ENCODE measurements at regions not wholly inside any gene's neighbourhood (a gene's known extent, or its start where the extent isn't known, plus 50 kb on each side); places are given as distances from the start of the nearest gene placed in this dataset.

DNA sequence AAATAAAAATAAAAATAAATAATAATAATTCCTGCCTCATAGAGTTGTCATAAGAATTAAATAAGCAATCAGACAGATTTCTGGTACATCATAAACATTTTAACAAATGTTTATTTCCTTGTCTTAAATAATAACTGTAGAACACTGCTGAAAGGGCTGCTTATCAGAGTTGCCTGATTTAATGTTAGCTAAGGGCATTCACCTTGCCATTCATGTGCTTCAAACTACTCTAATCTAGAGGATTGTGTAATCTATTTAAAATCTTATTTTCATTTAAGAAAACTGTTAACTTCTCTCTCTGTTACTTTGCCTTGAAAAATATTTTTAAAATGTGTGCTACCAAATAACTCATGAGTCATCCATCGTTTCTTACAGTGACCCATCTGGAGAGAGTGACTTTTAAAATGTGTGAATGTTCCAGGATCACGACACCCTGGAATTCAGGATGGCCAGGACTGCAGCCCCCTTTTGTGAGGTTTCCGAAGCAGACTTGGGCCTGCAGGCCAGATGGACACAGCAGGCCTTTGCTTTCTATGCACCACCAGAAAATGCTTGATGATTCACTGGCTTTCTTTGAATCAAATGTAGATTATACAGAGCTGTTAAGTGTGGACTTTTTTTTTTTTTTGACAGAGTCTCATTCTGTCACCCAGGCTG is 109.1 kb upstream of the TNS3 start:
- DNase-seq: no peak

DNA sequence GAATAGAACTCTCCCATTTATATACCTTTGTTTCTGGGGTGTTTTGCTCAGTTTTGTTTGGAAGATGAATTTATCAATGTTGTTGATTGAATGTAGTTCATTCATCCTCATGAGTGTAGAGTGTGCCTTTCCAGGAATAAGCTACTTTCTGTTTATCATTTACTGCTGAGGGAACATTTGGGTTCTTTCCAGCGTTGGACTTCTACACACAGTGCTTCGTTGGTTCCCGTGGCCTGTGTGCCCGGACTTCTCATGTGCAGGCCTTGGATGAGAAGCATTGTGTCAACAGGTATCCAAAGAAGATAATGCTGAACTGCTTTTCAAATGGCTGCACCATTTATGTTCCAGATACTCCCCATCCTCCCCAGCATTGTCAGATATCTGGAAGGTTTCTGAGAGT is 107.6 kb upstream of the TNS3 start:
- DNase-seq: no peak

DNA sequence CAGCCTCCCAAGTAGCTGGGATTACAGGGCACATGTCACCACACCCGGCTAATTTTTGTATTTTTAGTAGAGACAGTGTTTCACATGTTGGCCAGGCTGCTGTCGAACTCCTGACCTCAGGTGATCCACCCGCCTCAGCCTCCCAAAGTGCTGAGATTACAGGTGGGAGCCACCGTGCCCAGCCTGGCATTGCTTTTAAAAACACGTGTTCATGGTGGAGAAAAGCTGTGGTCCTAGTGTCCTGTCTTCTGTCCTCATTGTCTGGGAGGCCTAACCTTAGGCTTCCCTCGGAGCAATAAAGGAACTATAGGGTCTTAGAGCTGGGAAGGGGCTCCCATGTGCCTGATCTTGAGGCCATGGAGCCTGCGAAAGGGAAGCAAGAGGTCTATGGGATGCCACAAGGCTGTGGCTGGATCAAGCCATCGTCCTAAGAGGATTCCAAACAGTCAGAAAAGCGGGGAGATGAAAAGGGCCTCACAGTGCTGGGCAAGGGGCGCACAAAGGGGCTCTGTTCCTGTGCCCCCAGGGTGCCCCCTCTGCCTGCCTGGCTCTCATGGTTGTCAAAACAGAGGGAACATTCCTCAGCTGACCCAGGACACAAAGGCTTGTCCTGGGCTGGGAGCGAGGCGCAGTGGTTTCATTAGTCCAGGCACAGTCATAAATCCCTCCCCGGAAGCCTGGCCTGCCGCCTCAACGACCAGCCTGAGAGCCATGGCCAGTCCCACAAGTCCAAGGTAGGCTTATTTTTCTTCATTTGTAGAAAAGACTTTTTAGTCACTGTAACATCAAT is 106.6 kb upstream of the TNS3 start:
- no peak for DNase-seq

DNA sequence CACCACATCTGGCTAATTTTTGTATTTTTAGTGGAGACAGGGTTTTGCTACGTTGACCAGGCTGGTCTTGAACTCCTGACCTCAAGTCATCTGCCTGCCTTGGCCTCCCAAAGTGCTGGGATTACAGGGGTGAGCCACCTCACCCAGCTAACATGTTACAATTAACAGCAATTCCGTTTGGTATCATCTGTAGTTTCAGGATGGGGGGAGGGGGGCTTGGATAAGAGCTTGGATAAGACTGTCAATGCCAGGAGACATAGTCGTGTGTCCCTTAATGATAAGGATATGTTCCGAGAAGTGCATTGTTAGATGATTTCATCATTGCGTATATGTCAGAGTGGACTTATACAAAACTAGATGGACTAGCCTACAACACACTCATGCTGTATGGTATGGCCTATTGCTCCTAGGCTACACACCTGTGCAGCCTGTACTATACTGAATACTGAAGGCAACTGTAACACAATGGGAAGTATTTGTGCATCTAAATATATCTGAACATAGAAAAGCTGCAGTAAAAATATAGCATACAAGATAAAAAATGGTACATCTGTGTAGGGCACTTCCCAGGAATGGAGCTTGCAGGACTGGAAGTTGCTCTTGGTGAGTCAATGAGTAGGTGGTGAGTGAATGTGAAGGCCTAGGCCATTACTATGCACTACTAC is 103.9 kb upstream of the TNS3 start:
- no peak for DNase-seq

DNA sequence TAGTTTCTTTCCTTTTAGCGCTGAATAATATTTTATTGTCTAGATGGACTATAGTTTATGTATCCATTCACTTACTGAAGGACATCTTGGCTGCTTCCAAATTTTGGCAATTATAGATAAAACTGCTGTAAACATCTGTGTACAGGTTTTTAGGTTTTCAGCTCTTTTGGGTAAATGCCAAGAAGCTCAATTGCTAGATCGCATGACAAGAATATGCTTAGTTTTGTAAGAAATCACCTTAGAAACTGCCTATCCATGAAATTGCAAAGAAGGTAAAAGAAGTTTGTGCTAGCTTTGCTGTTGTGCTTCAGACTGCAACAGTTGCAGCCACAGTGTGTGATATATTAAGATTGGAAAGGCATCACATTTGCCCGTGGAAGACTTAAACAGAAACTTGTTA is 103.2 kb upstream of the TNS3 start:
- DNase-seq: no peak

DNA sequence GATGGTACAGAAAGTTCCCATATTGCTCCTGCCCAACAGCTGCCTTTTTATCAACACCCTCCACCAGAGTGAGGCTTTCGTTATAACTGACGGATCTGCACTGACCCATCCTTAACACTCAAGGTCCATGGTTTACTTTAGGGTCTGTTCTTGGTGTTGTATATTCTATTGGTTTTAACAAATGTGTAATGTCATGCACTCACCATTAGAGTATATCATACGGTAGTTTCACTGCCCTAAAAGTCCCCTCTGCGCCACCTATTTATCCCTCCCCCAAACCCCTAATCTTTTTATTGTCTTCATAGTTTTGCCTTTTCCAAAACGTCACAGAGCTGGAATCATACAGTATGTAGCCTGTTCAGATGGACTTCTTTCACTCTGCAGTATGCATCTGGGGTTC is 102.8 kb upstream of the TNS3 start:
- DNase-seq: no peak

DNA sequence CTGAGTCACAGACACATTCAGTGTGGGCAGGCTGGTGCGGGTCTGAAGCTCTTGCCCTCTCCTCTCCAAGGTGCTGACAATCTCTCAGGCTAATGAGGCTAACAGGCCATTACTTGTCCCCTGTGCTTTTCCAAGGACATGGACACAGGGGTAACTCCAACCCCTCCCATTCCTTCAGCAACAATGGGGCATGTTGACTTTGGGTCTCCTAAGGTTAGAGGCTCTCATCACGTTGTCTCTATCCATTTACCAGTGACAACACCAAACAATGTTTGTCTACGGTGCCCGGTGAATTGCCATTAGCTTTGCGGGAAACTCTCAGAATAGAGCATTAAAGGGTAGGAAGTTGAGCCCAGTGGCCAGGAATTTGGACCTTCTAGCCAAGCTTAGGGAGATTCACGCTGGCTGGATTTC is 101.6 kb upstream of the TNS3 start:
- no peak for DNase-seq

DNA sequence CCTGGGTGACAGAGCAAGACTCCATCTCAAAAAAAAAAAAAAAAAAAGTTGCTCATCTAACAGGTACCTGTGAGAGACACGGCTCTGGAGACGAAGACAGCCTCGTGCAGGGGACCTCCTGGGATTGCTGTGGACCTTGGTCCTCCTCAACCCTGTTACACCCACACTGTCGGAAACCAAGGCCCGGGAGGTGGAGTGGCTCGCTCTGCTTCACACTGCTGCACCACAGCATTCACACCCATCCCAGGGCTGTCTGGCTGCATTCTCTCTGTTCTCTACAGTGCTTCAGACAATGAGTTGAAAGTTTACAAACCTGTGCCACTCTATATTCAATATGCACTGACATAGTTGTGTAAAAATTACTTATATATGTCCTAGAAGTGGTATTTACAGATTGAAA is 101.0 kb upstream of the TNS3 start:
- DNase-seq: no peak

DNA sequence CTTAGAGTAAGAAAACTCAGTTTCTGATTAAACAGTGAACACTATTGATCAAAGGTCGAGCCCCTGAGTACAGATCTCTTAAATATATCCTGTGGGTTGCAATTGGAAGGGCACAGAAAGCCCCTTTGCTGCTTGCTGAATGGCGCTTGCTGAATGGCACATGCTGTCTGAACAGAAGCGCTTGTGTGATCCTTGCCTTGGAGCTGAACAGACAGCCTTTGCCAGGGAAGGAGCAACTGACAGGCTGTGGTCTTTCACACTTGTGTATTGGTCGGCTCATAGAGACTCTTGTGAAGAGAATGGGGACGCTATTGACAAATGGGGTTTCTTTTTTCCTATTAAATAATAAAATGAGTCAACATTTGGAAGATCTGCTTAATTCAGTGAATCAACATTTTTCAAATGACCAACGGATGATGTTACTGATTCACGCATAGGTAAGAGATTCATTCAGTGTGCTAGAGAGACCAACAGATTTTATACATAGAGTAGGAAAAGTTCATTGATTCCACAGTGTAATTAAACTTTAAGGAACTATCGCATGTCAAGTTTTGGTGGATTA is 99.4 kb upstream of the TNS3 start:
- no peak for DNase-seq

DNA sequence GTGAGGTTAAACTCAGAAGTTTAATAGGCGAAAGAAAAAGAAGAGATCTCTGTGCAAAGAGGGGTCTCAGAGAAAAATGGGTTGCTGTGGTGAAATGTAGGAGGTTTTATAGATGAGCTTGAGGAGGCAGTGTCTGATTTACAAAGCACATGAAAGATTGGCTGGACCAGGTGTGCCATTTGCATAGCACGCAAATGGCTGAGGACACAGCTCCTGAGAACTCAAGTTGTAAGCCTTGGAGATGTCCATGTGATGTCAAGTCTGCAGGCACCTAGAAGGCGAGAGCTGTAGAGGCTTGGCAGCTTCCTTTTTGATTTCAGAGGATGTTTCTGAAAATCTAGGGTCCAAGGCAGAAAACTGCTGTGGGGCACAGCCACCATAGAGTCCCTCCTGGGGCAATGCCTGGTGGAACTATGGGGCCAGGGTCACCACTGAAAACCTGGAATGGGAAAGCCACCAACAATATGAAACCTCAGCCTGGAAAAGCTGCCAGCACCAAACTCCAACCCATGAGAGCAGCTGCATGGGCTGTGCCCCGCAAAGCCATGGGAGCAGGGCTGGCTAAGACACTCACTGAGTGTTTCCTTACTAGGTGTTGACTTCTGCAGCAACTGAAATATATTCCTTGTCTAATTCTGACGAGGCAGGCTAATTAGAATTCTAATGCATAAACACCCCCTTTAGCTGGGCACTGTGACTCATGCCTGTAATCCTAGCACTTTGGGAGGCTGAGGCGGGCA is 96.9 kb upstream of the TNS3 start:
- no peak for DNase-seq

DNA sequence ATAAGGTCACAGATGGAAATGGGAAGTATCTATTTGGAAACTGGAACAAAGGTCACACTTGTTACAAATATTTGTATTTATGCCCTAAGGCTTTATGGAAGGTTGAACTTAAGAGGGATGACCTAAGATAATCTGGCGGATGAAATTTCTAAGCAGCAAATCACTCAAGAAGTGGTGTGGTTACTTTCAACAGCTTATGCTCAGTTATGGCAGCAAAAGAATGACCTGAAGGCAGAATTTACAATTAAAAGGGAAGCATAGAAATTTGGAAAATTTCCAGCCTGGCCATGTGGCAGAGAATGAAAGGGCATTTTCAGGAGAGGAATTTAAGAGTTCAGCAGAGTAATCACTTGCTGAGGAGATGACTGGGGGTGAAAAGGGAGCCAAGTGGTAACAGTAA is 95.8 kb upstream of the TNS3 start:
- DNase-seq: no peak

DNA sequence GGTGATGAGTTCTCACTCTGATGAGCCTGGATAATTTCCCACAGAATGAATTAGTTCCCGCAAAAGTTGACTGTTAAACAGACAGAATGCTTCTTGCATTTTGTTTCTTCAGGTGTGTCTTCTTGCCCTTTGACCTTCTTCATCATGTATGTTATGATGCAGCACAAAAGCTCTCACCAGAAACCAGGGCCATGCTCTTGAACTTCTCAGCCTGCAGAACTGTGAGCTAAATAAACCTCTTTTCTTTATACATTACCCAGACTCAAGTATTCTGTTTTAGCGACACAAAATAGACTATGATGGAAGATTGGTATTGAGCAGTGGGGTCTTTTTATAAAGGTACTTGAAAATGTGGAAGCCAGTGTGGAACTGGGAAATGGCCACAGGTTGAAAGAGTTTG is 95.2 kb upstream of the TNS3 start:
- DNase-seq: no peak

DNA sequence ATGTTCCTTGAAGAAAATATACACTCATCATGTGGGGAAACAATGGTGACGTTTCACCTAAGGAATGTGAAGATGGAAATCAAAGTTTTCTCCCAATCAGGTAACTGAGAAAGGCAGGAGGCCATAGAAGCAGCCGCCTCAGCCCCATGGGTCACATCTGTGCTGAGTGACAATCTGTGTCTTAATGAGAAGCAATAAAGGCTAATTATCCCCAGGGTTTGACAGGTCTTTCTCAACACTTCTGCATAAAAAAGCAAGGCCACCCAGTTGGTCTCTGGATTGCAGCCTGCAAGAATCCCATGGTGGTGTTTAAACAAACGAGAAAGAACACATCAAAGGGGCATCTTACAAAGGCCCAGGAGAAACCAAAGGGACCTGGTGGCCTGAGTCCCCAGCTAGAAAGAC is 91.1 kb upstream of the TNS3 start:
- no peak for DNase-seq

DNA sequence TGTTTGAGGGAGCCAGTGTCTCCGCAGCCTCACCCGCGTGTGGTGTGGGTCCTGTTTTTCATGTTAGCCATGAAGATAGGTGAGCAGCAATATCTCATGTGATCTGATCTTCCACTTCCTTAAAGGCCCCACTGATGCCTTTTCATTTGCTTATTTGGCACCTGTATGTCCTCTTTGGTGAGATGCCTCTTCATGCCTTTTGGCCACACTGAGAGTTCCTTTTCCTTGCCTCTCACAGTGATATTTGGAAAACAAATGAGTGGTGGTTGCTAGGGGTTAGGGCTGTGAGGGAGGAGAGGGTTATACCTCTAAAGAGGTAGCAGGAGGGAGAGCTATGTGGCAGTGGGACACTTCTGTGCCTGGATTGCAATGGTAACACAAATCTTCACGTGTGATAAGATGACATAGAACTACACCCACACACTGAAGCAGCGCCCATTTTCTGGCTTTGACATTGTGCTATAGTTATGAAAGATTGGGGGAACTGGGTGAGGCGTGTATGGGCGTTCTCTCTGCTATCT is 90.4 kb upstream of the TNS3 start:
- DNase-seq: no peak

DNA sequence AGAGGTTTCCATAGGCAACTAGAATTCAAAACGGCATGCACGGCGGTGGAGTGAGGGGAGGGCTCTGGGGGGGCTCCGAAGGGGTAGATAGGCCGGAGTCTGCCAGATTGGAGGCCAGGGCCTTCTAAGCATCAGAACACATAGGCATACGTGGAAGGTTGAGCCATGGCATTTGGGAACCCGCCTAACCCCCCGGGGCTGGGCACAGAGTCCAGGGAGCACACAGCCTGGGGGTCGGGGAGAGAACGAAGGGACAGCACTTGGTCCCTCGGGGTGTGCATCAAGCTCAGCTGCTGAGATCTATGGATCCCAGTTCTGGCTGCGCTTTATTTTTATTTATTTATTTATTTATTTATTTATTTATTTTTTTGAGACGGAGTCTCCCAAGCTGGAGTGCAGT is 89.4 kb upstream of the TNS3 start:
- no peak for DNase-seq

DNA sequence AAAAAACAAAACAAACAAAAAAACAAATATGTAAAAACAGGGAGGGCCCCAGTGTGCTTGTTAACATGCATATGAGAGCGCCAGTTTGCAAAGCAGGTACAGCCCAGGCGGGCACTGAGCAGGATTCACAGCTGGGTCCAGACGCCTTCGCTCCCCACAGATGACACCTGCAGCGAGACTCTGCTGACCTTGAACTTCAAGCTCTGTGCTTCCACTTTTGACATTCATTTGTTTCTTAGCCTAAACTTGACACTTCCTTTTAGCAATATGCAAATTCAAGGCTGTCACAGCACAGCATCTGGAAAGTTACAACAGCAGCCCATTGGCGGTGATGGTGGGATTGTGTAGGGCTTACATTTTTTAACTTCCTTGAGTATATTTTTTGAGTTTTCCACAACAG is 88.8 kb upstream of the TNS3 start:
- no peak for DNase-seq

DNA sequence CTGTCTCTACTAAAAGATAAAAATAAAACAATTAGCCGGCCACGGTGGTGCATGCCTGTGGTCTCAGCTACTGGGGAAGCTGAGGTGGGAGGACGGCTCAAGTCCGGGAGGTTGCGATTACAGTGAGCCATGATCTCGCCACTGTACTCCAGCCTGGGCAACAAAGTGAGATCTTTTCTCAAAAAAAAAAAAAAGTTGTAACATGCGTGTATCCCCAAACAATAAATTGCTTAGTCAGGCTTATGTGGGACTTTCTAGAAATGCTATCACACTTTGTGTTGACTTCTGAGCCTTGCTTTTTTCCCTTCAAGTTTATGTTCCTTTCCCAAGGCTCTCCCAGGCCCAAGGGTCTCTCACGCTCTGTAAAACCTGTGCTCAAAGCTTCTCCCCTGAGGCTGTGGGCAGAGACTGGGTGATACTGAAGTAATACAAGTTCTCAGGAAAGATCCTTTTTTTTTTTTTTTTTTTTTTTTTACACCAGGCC is 88.0 kb upstream of the TNS3 start:
- no peak for DNase-seq

DNA sequence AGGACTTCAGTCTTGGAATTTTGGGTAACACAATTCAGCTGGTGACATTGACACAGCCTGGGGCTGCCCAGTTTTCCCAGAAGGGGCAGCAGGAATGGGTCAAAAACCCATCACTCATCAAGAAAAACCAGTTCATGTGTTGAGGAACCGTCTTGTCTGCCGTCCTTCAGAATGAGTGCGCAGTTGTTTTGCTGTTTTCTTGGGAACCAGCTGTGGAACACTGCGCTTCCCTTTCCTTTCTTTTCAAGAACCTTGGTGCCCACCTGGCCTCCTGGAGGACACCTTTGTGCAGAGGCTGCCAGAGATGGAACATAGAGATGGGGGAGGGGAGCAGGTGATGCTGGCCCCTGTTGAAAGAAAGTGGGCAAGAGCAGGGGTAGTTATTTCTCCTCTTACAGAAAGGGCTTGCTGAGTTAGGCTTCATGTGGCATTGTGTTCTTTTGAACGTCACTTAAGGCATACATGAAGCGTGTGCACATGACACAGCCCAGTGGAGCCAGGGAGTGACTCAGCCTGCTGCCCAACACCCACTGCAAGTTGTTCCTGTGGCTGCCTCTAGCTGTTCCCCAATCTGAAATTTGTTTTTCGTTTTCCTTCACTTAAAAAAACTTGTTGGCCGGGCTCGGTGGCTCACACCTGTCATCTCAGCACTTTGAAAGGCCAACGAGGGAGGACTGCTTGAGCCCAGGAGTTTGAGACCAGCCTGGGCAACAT is 87.4 kb upstream of the TNS3 start:
- DNase-seq: peak; percentile 28

DNA sequence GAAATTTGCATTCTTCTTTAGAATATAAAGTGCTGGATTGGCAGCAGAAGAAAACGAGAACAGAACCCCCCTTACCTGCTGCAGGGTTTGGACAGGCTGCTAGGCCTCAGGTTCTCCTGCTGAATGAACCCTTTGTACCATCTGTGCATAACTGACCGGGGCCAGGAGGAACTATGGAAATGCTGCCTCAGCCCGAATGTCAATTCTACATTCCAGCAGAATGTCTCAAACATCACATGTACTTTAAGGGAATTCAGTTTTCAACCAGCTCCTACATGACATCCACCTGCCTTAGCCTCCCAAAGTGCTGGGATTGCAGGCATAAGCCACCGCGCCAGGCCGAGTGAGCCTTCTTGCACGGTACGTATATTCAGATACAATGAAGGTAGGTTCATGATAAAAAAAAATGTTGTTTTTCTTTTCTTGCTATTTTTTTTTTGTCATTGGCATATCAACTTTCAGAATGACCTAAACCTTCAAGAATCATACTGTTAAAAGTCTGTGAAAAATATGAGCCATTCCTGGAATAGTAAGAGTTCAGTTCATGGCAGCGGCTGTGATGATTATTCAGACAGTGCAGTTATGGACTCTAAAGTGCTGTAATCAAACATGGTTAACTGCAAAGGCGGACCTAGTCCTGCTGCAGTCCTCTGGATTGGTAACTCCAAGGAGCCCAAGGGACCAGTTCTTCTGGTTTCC is 84.4 kb upstream of the TNS3 start:
- no peak for DNase-seq

DNA sequence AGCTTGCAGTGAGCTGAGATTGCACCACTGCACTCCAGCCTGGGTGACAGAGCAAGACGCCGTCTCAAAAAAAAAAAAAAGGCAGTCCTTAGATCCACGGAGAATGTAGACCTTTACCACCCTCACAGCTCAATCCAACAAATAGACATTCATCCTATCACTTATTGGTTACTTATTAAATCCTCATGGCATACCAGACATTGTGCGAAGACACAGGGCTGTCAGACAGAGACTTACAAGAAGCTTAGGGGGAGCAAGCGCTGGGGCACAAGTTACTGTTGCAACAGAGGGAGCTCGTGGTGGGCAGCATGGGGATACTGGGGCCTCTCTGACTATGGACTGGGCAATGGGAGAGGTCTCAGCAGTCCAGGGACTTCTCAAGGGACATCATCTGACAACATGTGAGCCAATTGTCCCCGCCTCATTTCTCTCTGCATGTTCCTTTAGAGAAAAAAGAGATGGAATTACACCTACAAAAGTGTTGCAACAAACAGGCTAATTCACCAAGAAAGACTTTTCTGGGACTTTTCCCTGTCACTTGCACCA is 82.8 kb upstream of the TNS3 start:
- DNase-seq: no peak

DNA sequence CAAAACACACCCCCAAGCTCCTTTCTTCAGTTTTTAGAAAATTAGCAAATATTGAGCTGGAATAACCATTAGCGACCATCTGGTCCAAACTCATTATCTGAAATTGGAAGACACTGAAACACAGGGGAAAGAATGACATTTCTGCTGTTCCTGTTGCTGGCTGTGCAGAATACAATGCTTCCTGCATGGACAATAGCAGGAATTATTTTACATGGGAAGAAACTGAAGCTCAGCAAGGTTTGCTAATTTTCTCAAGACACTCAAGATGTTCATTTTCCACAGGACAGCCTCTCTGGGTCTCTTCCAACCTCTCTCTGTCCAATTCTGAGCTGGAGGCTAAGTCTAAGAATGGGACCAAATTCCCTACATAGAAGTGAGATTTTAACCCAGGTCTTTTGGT is 81.9 kb upstream of the TNS3 start:
- DNase-seq: no peak

Data from occipital lobe (tissue), 1 donor.